ENCODE measurements at regions not wholly inside any gene's neighbourhood (a gene's known extent, or its start where the extent isn't known, plus 50 kb on each side); places are given as distances from the start of the nearest gene placed in this dataset.

DNA sequence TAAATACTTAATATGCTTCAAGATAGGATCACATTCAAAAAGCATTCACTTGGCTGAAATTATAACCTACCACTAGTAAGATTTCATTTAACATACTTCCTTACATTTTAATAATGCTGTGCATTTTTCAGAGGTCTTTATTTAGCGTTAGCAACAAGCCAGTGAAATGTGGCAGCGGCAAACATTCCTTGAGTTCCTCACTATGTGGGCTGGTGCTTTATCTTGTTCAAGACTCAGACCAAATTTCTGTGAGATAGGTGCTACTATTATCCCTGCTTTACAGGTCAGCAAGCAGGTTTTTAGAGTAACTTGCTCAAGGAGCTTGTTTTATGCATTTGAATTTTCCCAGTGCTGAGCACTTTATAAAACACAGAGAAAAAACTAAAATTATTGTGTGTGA lies 132.7 kb downstream of the PLPPR4 start:
- H3K4ac ChIP-seq (replicated peaks; ENCODE audit: insufficient read length, low read depth, low read length): no peak overlapping the region
- ChIA-PET POLR2A (ENCODE audit: partially characterized antibody) (no interaction called here), CTCF (ENCODE audit: partially characterized antibody) (no interaction called here)
- H2BK15ac ChIP-seq (ENCODE audit: low read length): no peak overlapping the region
- H3K27me3 ChIP-seq (replicated peaks in 1 of 4; ENCODE audit: control insufficient read depth in 3 of 4, extremely low read depth in 1 of 4, insufficient read depth in 3 of 4, low read length in 3 of 4): no peaks in the 10 kb centered on the region
- no peaks in the 10 kb centered on the region for H3K79me2 ChIP-seq (ENCODE audit: control insufficient read depth in 1 of 2, insufficient read depth in 2 of 2, low read length in 2 of 2)
- H2AFZ ChIP-seq (ENCODE audit: low read length): no peak overlapping the region
- no peak for DNase-seq (ENCODE audit: low read depth in 1 of 2, low spot score in 2 of 2)
- H3K4me3 ChIP-seq (ENCODE audit: extremely low read depth in 1 of 4, insufficient read depth in 2 of 4, low read depth in 3 of 4, low read length in 4 of 4): no peak overlapping the region
- TF ChIP-seq BCL11A (IDR thresholded peaks at IDR 0.05; ENCODE audit: low read depth in 2 of 2, low read length in 2 of 2): no peak
- no peak for TF ChIP-seq POLR2AphosphoS5 (IDR thresholded peaks at IDR 0.05; ENCODE audit: low read depth, low read length)
- no peak for TF ChIP-seq FOSL1 (IDR thresholded peaks at IDR 0.05; ENCODE audit: insufficient read depth, low read depth, low read length)
- TF ChIP-seq SP4 (IDR thresholded peaks at IDR 0.05; ENCODE audit: low read length): no peak
- TF ChIP-seq RBBP5 (IDR thresholded peaks at IDR 0.05; ENCODE audit: borderline replicate concordance, low read depth, low read length): no peak
- TF ChIP-seq TCF12 (IDR thresholded peaks at IDR 0.05; ENCODE audit: low read depth, low read length): no peak
- TF ChIP-seq TEAD4 (IDR thresholded peaks at IDR 0.05; ENCODE audit: low read depth, low read length): peak; percentile 44; the same call in 1 of the 2 replicates
- no peak overlapping the region for H2BK20ac ChIP-seq (ENCODE audit: low read length)
- H2BK12ac ChIP-seq (ENCODE audit: low read depth, low read length): no peak overlapping the region
- no peak overlapping the region for H3K56ac ChIP-seq (replicated peaks; ENCODE audit: insufficient read length, low read depth, low read length)
- no peak overlapping the region for H4K5ac ChIP-seq (ENCODE audit: insufficient read length, low read depth, low read length)
- no peaks in the 10 kb centered on the region for H3K4me1 ChIP-seq (replicated peaks in 1 of 4; ENCODE audit: control insufficient read depth in 3 of 4, insufficient read depth in 4 of 4, low read length in 3 of 4)
- H2BK5ac ChIP-seq (ENCODE audit: low read depth, low read length): no peak overlapping the region
- no peaks in the 10 kb centered on the region for H3K23me2 ChIP-seq (ENCODE audit: low read depth, low read length)
- H4K91ac ChIP-seq (replicated peaks; ENCODE audit: insufficient read length, low read length): no peak overlapping the region
- no peak overlapping the region for H3K18ac ChIP-seq (ENCODE audit: extremely low read depth, low read length)
- no peak overlapping the region for H3K4me2 ChIP-seq (ENCODE audit: insufficient read depth in 1 of 2, low read depth in 2 of 2, low read length in 2 of 2)
- no peak for FAIRE-seq
- no peak overlapping the region for H3K9ac ChIP-seq (replicated peaks in 1 of 4; ENCODE audit: extremely low read depth in 1 of 4, low read depth in 3 of 4, low read length in 3 of 4)
- no peaks in the 10 kb centered on the region for H3K36me3 ChIP-seq (ENCODE audit: control insufficient read depth in 2 of 4, insufficient read depth in 4 of 4, low read length in 3 of 4)
- no peaks in the 10 kb centered on the region for H3K79me1 ChIP-seq (ENCODE audit: low read depth, low read length)
- H3K27ac ChIP-seq (ENCODE audit: low read depth, low read length): no peak overlapping the region
- no peak overlapping the region for H4K8ac ChIP-seq (ENCODE audit: extremely low read depth, insufficient read depth, low read length)
- no peaks in the 10 kb centered on the region for H4K20me1 ChIP-seq (replicated peaks in 1 of 2; ENCODE audit: control insufficient read depth in 1 of 2, insufficient read depth in 2 of 2, low read length in 2 of 2)
- H2BK120ac ChIP-seq (replicated peaks; ENCODE audit: low read depth, low read length): no peak overlapping the region
- H3K23ac ChIP-seq (ENCODE audit: insufficient read length): no peak overlapping the region
- H2AK5ac ChIP-seq (ENCODE audit: low read depth, low read length): no peak overlapping the region
- no peaks in the 10 kb centered on the region for H3K9me3 ChIP-seq (ENCODE audit: insufficient read depth in 2 of 2, low read depth in 1 of 2, low read length in 1 of 2)
- WGBS, 2 experiments (ENCODE audit: extremely low coverage in 1 of 2, insufficient coverage in 1 of 2, insufficient read length in 1 of 2, insufficient replicate concordance in 2 of 2, low coverage in 1 of 2, low lambda C conversion rate in 2 of 2, missing lambda C conversion rate in 1 of 2): 68% methylated on average over 2 of the region's 2 CpGs; no CpG with 5 or more reads in 1 of the 2 experiments
- H3K14ac ChIP-seq (ENCODE audit: insufficient read length): no peak overlapping the region
